Kidney epithelial cell (primary cell): ENCODE measurements at regions not wholly inside any gene's neighbourhood (a gene's known extent, or its start where the extent isn't known, plus 50 kb on each side); places are given as distances from the start of the nearest gene placed in this dataset.

ENCODE experiments used
- DNase-seq: peaks from one replicate; pipeline ENCODE4 v3.0.0-alpha.2; 2010; ENCODE audit warnings: low read depth
- H3K27me3 ChIP-seq: 2 replicates; pipeline ENCODE4 v1.6.0; 2011; ENCODE audit warnings: low read length; ENCODE audit not compliant: control insufficient read depth, insufficient read depth
- H3K36me3 ChIP-seq: 2 replicates; pipeline ENCODE4 v1.5.1; 2011; ENCODE audit warnings: low read length; ENCODE audit not compliant: control insufficient read depth, insufficient read depth
- H3K4me3 ChIP-seq: 2 replicates; pipeline ENCODE4 v1.5.1; 2011; ENCODE audit warnings: low read depth, mild to moderate bottlenecking, control low read depth, low read length
- TF ChIP-seq, protein P1 (sequence below): IDR thresholded peaks from 2 replicates; pipeline ENCODE4 v1.5.1; 2011; ENCODE audit warnings: mild to moderate bottlenecking, moderate library complexity, low read length, control low read depth, inconsistent platforms; ENCODE audit not compliant: insufficient read depth, poor library complexity, severe bottlenecking

DNA sequence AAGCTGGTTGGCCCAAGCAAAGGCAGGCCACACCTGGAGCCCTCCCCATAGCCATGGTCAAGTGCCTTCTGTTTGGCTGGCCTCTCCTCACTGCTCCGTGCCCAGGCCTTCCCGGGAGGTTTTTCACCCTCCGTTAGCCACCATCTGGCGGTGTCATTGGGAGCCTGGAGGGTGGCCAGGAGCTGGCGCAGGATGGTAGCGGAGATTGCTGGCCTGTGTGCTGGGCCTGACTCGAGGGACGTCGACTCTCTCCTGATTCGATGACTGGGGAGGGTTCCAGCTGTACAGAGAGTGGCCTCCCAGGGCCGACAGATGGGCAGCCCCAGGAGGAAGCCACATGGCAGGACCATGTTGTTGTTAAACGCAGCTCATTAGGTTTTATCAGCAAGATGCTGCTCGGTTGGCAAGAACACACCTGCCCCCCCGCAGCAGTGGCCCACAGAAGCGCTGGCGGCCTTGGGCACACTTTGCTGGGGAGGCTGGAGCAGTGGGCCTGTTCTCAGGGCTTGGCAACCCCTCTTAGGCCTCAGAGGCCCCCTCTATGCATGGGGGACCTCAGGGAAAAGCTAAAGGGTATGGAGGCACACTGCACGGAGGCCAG is 64.0 kb upstream of the CACUL1 start:
- Histone ChIP-seq H3K4me3 (no peak overlapping the region), H3K27me3 (peaks cover 2% of the 10 kb centered on the region), H3K36me3 (no peaks in the 10 kb centered on the region)
- no peak for DNase-seq
- TF ChIP-seq, protein P1, sequence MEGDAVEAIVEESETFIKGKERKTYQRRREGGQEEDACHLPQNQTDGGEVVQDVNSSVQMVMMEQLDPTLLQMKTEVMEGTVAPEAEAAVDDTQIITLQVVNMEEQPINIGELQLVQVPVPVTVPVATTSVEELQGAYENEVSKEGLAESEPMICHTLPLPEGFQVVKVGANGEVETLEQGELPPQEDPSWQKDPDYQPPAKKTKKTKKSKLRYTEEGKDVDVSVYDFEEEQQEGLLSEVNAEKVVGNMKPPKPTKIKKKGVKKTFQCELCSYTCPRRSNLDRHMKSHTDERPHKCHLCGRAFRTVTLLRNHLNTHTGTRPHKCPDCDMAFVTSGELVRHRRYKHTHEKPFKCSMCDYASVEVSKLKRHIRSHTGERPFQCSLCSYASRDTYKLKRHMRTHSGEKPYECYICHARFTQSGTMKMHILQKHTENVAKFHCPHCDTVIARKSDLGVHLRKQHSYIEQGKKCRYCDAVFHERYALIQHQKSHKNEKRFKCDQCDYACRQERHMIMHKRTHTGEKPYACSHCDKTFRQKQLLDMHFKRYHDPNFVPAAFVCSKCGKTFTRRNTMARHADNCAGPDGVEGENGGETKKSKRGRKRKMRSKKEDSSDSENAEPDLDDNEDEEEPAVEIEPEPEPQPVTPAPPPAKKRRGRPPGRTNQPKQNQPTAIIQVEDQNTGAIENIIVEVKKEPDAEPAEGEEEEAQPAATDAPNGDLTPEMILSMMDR = no peak

DNA sequence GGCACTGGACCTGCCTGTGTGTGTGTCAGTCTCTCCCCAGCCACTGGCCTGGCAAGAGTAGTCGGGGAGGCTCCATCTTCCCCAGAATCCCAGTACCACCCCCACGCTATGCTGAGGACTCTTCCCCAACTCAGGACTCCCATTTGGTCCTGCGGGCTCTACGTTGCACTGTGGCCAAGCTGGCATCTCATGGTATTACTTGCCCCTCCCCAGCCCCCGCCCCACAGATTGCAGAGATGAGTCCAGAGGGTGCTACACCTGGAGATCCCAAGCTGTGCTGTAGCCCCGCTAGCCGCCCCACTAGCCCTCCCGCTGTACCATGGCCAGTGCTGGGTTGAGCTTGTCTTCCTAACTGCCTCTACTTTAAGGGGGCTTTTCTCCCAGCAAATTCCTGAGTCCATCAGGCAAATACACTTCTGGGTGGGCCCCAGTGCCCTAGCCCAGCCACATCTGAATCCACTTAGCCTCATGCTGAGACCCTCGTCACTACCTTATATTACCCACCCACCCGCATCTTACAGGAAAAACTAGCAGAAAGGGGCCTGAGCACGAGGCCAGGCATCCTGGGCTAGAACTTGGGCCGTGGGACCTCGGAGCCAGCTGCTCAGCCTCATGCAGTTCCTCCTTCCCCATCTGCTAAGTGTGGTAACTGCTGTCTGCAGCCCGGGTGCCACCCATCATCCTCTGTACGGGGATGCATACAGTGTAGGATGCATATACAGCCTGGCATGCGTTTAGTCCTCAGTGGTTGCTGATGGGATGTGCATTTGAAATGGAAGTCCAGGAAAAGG is 65.8 kb upstream of the CACUL1 start:
- Histone ChIP-seq H3K27me3 (no peaks in the 10 kb centered on the region), H3K36me3 (no peaks in the 10 kb centered on the region), H3K4me3 (no peak overlapping the region)
- DNase-seq = no peak
- TF ChIP-seq, protein P1 = no peak

DNA sequence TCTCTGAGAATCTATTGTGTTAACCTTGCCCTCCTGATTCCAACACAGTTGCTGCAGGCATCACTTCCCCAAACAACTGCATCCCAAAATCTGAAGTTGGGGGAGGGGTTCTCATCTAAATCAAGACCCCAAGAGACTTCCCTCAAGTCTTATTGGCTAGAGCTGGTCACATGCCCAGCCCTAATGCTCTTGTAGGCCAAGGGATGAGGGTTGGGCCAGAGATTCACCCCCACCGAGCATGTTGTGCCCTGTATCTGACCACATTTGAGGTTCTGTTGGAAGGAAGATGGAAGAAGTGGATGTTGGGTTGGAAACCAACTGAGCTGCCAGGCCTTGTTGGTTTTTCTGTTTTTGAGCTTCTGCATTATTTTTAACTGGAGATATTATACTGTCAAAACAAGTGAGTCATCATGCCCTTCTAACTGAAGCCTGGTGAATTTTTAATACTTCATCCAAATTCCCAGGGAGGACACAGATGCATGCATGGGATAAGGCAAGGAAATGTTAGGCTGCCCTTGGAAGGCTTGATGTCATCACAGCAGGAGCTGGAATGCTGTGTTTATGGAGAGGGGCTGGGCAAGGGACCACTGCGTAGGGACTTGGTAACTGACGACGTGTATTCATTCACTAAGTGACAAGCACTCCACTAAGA is 68.6 kb upstream of the CACUL1 start:
- H3K4me3 ChIP-seq = no peak overlapping the region
- H3K27me3 ChIP-seq = no peaks in the 10 kb centered on the region
- DNase-seq = no peak
- TF ChIP-seq, protein P1 = no peak
- H3K36me3 ChIP-seq = no peaks in the 10 kb centered on the region

DNA sequence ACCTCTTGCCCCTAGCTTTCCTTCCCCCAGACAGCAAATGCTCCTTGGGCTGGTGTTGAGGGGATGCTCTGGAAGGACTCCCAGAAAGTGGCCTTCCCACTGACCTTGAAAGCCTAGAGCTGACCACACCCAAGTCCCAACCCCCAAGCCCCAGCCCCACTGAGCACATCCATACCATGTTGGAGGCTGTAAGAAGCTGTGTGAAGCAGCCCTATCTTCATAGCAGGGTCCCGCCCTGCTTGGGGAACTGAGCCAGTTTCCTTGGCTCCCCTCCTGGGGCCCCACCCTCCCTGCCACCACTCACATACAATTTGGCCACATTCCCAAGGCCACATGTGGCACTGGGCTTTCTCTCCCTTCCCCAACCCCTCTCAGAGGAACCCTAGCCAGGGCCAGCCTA is 72.3 kb upstream of the CACUL1 start:
- H3K36me3 ChIP-seq = no peaks in the 10 kb centered on the region
- H3K27me3 ChIP-seq = no peaks in the 10 kb centered on the region
- DNase-seq = no peak
- H3K4me3 ChIP-seq = no peak overlapping the region
- TF ChIP-seq, protein P1 = no peak

DNA sequence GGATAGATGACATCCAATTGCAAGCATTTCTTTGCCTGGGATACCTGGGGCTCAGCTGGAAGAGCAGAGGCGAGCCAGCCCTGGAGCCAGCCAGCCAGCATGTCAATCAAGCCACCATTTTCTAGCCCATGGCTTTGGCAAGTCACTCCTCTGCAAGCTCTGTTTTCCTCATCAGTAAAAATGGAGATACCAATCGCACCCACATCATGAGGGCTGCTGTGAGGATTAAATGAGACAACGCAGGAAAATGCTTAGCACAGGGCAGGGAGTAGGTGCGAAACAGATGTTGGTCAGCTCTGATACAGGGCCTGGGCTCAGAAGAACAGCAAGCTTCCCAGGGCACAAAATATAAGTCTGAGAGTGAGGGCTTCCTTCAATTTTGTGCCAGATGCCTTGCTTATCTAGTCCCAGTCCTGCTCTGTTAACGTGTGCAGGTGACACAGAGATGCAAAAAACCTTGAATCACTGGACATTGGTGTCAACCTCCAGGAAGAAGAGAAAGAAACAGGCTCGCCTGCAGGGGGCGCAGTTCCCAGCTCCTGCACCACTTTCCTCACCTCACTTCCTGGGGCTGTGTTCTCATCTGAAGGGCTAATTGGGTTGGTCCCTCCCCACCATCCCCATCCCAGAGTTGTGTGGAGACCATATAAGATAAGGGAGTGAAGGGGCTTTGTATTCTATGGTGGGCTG is 72.8 kb upstream of the CACUL1 start:
- H3K27me3 ChIP-seq = no peaks in the 10 kb centered on the region
- no peak for DNase-seq
- H3K36me3 ChIP-seq = no peaks in the 10 kb centered on the region
- TF ChIP-seq, protein P1 = peak; percentile 26
- H3K4me3 ChIP-seq = no peak overlapping the region
